ENCODE measurements at regions not wholly inside any gene's neighbourhood (a gene's known extent, or its start where the extent isn't known, plus 50 kb on each side); places are given as distances from the start of the nearest gene placed in this dataset.
A peak's percentile ranks its signal among the peaks of the same experiment; 100 is the strongest.
"Not testable (repeated sequence)": the region's sequence is repeated elsewhere in the genome, so short reads cannot be mapped to it uniquely, and the experiment has no call there.

- TF ChIP-seq CTCF (IDR thresholded peaks at IDR 0.05; ENCODE audit: extremely low read depth, missing control alignments) = peak; percentile 60
- DNase-seq (ENCODE audit: low spot score) = peak; percentile 58
Measured at GRCh38 chr1:147389532-147390184, 147.2 kb downstream of the CHD1L start.

DNA sequence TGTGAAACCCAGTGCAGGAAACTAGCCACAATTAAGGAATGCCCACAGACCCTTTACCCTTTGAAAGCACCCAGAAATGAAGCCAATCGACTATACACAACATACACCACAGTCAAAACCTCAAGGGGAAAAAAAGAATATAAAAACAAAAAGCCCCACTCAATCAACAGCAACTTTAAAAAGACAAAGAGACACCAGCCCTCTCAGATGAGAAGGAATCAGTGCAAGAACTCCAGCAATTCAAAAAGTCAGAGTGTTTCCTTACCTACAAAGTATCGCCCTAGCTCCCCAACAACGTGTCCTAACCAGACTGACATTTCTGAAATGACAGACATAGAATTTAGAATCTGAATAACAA, 147.7 kb downstream of the CHD1L start:
- TF ChIP-seq CTCF (IDR thresholded peaks at IDR 0.05; ENCODE audit: extremely low read depth, missing control alignments) = no peak
- DNase-seq (ENCODE audit: low spot score) = no peak

DNA sequence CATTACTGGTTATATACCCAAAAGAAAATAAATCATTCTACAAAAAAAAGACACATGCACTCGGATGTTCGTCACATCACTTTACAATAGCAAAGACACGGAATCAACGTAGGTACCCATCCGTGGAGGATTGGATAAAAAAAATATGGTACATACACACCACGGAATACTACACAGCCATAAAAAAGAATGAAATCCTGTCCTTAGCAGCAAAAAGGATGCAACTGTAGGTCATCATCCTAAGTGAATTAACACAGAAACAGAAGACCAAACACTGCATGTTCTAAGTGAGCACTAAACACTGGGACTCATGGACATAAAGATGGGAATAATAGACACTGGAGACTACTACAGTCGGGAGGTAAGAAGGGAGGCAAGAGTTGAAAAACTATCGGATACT, 148.6 kb downstream of the CHD1L start:
- no peak for TF ChIP-seq CTCF (IDR thresholded peaks at IDR 0.05; ENCODE audit: extremely low read depth, missing control alignments)
- no peak for DNase-seq (ENCODE audit: low spot score)

DNA sequence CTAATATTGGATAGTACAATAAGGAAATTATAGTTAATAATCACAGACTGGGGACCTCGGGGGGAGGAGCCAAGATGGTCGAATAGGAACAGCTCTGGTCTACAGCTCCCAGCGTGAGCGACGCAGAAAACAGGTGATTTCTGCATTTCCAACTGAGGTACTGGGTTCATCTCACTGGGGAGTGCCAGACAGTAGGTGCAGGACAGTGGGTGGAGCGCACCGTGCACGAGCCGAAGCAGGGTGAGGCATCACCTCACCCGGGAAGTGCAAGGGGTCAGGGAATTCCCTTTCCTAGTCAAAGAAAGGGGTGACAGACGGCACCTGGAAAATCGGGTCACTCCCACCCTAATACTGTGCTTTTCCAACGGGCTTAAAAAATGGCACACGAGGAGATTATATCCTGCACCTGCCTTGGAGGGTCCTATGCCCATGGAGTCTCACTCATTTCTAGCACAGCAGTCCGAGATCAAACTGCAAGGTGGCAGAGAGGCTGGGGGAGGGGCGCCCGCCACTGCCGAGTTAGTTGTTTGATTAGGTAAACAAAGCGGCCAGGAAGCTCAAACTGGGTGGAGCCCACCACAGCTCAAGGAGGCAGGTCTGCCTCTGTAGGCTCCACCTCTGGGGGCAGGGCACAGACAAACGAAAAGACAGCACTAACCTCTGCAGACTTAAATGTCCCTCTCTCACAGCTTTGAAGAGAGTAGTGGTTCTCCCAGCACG, 138.8 kb upstream of the BCL9 start:
- DNase-seq (ENCODE audit: low spot score) = not testable (repeated sequence)

- DNase-seq (ENCODE audit: low spot score) = not testable (repeated sequence)
Measured at GRCh38 chr1:147404344-147404743, 137.0 kb upstream of the BCL9 start.

- no peak for DNase-seq (ENCODE audit: low spot score)
- no peak for TF ChIP-seq CTCF (IDR thresholded peaks at IDR 0.05; ENCODE audit: extremely low read depth, missing control alignments)
Measured at GRCh38 chr1:147409886-147410285, 131.4 kb upstream of the BCL9 start.

DNA sequence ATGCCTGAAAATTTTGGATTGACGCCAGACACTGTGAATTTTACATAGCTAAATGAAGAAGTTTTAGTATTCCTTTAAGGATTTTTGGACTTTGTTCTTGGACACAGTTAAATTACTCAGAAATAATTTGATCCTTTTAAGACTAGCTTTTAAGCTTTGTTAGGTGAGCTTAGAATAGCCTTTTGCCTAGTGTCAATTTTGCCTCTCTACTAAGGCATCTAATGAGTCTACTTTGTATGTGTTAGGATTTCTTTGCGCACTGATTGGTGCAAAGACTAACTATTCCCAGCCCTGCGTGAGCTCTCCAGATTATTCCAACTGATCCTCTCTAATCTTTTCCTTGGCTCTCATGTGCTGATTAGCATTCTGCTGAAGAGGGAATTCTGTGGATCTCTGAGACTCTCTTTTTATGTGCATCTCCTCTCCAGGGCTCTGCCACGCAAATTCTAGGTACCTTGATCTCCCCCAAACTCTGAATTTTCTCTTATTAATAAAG, 128.1 kb upstream of the BCL9 start:
- no peak for TF ChIP-seq CTCF (IDR thresholded peaks at IDR 0.05; ENCODE audit: extremely low read depth, missing control alignments)
- no peak for DNase-seq (ENCODE audit: low spot score)

DNA sequence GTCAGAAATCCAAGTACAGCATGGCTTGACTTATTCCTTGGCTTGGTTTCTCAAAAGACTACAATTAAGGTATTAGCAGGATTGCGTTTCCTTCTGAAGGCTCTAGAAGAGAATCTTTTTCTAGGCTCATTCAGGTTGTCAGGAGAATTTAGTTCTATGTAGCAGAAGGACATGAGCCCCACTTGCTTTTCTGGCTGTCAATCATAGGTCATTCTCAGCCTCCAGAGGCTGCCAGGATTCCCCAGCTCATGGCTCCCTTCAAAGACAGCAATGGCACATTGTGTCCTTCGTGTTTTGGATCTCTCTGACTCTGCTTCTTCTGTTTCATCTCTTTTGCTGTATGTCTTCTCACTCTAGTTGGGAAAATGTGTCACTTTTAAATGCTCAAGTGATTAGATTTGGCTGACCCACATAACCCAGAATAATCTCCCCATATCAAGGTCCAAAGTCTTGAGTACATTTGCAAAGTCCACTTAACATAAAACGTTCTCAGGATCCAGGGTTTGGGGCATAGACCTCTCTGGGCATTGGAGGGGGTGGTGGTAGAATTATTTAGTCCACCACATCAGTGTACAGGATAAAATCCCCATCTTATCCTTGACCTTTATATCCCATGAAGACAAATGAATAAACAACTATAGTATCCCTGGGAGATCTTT, 126.7 kb upstream of the BCL9 start:
- no peak for DNase-seq (ENCODE audit: low spot score)
- no peak for TF ChIP-seq CTCF (IDR thresholded peaks at IDR 0.05; ENCODE audit: extremely low read depth, missing control alignments)

All from GM20000 (cell line).